PC-9 (cell line): ENCODE measurements at regions not wholly inside any gene's neighbourhood (a gene's known extent, or its start where the extent isn't known, plus 50 kb on each side); places are given as distances from the start of the nearest gene placed in this dataset.

Experiments
- BruUV-seq: library from RNA; stranded (reverse); fragments of 400-500 nt; replicated peaks from 2 replicates; lab custom pipeline; 2021; lab: Mats Ljungman, UMichigan
- CTCF ChIA-PET: fragments of 300-600 bp; sonication (Branson Sonifier 250); formaldehyde crosslinking; loops from one replicate; lab custom pipeline; 2022; ENCODE audit warnings: antibody characterized with exemption; lab: Charles Lee
- POLR2A ChIA-PET: fragments of 300-600 bp; sonication (Branson Sonifier 250); formaldehyde crosslinking; loops from one replicate; lab custom pipeline; 2022; ENCODE audit warnings: antibody characterized with exemption; ENCODE audit not compliant: unreplicated experiment; lab: Charles Lee
- DNase-seq, 2 experiments: peaks; one replicate each; pipeline versions ENCODE4 v3.0.0 to v3.0.0-alpha.2; 2015 to 2022; ENCODE audit warnings: mixed read lengths in 1 of 2
- H2AFZ ChIP-seq: fragments of 200-600 bp; sonication (generic); 2 replicates; pipeline ENCODE4 v1.8.1; 2017; ENCODE audit warnings: antibody characterized with exemption
- H3F3A ChIP-seq: fragments of 200-600 bp; sonication (generic); 2 replicates; pipeline ENCODE4 v1.8.1; 2017; ENCODE audit warnings: antibody characterized with exemption, mild to moderate bottlenecking, low read depth; ENCODE audit not compliant: insufficient read depth
- H3K27ac ChIP-seq: fragments of 200-600 bp; sonication (generic); 2 replicates; pipeline ENCODE4 v1.6.1; 2016; ENCODE audit warnings: mixed run types
- H3K27me3 ChIP-seq: fragments of 200-600 bp; sonication (generic); 2 replicates; pipeline ENCODE4 v1.6.1; 2016; ENCODE audit warnings: low read depth, mixed run types; ENCODE audit not compliant: insufficient read depth
- H3K36me3 ChIP-seq: fragments of 200-600 bp; sonication (generic); 2 replicates; pipeline ENCODE4 v1.6.1; 2016; ENCODE audit warnings: low read depth, mixed run types
- H3K4me1 ChIP-seq: fragments of 200-600 bp; sonication (generic); replicated peaks from 2 replicates; pipeline ENCODE4 v1.6.1; 2016; ENCODE audit warnings: mixed run types; ENCODE audit not compliant: insufficient read depth
- H3K4me2 ChIP-seq: fragments of 200-600 bp; sonication (generic); 2 replicates; pipeline ENCODE4 v1.6.1; 2017; ENCODE audit warnings: mixed run types
- H3K4me3 ChIP-seq: fragments of 200-600 bp; sonication (generic); 2 replicates; pipeline ENCODE4 v1.6.1; 2016; ENCODE audit warnings: mixed run types
- H3K79me2 ChIP-seq: fragments of 200-600 bp; sonication (generic); 2 replicates; pipeline ENCODE4 v1.6.1; 2017; ENCODE audit warnings: low read depth, mixed run types
- H3K9me2 ChIP-seq: fragments of 200-600 bp; sonication (generic); 2 replicates; pipeline ENCODE4 v1.8.1; 2017; ENCODE audit warnings: mild to moderate bottlenecking; ENCODE audit not compliant: insufficient read depth
- H3K9me3 ChIP-seq: fragments of 200-600 bp; sonication (generic); 2 replicates; pipeline ENCODE4 v1.8.1; 2016; ENCODE audit warnings: low read depth; ENCODE audit not compliant: insufficient read depth
- H4K20me1 ChIP-seq: fragments of 200-600 bp; sonication (generic); 2 replicates; pipeline ENCODE4 v1.8.1; 2017; ENCODE audit not compliant: insufficient read depth
- EZH2 ChIP-seq: fragments of 200-600 bp; sonication (generic); IDR thresholded peaks from 2 replicates; pipeline ENCODE4 v1.8.0; 2017; ENCODE audit warnings: antibody characterized with exemption, low read depth
- intact Hi-C: fragments of 100-400 bp; cut with micrococcal nuclease; formaldehyde crosslinking; loops from one replicate; pipeline ENCODE4 v1.10.0; 2022; ENCODE audit not compliant: unreplicated experiment
- TF ChIP-seq, protein P1 (sequence below): fragments of 200-600 bp; sonication (generic); conservative IDR thresholded peaks from 2 replicates; pipeline ENCODE4 v1.6.1; 2017; ENCODE audit warnings: mixed run types, antibody characterized with exemption, mild to moderate bottlenecking, moderate library complexity

DNA sequence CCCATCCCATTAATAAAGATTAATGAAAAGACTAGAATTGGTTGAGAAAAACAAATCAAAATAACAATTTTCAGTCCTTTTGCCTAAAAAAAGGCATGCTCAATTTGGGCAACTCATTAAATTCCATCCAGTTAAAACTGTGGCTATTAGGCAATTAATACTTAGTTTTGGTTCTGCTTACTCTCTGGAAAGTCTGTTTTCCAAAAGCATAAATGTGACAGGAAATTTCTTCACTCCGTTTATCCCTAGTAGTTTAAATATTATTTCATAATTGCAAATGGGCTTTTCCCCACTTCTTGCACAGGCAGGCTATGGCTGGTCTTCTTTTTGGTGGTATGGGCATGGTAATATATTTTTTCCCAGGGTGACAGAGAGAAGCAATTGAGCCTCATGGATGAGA is 373.3 kb upstream of the KLF4 start:
- BruUV-seq = no TSS peak
- H3K4me2 ChIP-seq = no peak overlapping the region
- no peak for DNase-seq
- H3K9me3 ChIP-seq = no peaks in the 10 kb centered on the region
- H3K27ac ChIP-seq = no peak overlapping the region
- no peaks in the 10 kb centered on the region for H3K27me3 ChIP-seq
- no peaks in the 10 kb centered on the region; the same call in 1 of the 2 replicates for H3K4me1 ChIP-seq
- H3K79me2 ChIP-seq = no peaks in the 10 kb centered on the region
- no peaks in the 10 kb centered on the region for H3K36me3 ChIP-seq
- H4K20me1 ChIP-seq = no peaks in the 10 kb centered on the region; the same call in 1 of the 2 replicates
- ChIA-PET CTCF (no interaction called here), POLR2A (no interaction called here)
- no peaks in the 10 kb centered on the region for H3F3A ChIP-seq
- no peak overlapping the region for H2AFZ ChIP-seq
- intact Hi-C loops = loop anchor here (10.0 kb wide), 1 partner anchor 1692 kb away; no protein-coding TSS in a partner anchor
- H3K4me3 ChIP-seq = no peak overlapping the region
- TF ChIP-seq, protein P1, sequence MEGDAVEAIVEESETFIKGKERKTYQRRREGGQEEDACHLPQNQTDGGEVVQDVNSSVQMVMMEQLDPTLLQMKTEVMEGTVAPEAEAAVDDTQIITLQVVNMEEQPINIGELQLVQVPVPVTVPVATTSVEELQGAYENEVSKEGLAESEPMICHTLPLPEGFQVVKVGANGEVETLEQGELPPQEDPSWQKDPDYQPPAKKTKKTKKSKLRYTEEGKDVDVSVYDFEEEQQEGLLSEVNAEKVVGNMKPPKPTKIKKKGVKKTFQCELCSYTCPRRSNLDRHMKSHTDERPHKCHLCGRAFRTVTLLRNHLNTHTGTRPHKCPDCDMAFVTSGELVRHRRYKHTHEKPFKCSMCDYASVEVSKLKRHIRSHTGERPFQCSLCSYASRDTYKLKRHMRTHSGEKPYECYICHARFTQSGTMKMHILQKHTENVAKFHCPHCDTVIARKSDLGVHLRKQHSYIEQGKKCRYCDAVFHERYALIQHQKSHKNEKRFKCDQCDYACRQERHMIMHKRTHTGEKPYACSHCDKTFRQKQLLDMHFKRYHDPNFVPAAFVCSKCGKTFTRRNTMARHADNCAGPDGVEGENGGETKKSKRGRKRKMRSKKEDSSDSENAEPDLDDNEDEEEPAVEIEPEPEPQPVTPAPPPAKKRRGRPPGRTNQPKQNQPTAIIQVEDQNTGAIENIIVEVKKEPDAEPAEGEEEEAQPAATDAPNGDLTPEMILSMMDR = no peak
- TF ChIP-seq EZH2 = no peak
- no peaks in the 10 kb centered on the region for H3K9me2 ChIP-seq

DNA sequence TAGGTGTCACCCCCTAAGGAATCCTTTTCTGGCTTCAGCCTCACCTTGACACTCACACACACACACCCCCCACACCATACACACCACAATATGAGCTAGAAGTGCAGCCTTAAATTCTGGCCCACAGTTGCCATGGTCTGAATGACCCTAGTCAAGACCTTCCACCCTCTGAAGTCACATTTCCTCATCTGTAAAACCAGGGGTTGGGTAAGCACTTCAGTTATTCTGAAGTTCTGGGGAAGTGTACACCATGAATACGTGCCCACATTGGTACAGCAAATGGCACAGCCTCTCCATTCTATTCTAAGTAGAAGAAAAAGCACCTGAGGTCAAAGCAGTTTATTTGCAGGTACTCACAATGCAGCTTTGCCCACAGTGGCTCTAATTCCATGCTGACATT is 372.8 kb upstream of the KLF4 start:
- Histone ChIP-seq H2AFZ (no peak overlapping the region), H3K9me3 (no peaks in the 10 kb centered on the region), H4K20me1 (no peaks in the 10 kb centered on the region), H3K4me3 (no peak overlapping the region), H3K9me2 (no peaks in the 10 kb centered on the region), H3K27me3 (no peaks in the 10 kb centered on the region), H3K27ac (no peak overlapping the region), H3K79me2 (no peaks in the 10 kb centered on the region), H3F3A (no peaks in the 10 kb centered on the region), H3K36me3 (no peaks in the 10 kb centered on the region), H3K4me1 (no peaks in the 10 kb centered on the region; the same call in 1 of the 2 replicates), H3K4me2 (no peak overlapping the region)
- intact Hi-C loops = loop anchor here (10.0 kb wide), 1 partner anchor 1692 kb away; no protein-coding TSS in a partner anchor
- POLR2A ChIA-PET = no interaction called here
- CTCF ChIA-PET = interaction anchor here (0.5 kb wide), 1 partner anchor 207 kb away, joined by 3 read pairs; no protein-coding TSS in a partner anchor
- no TSS peak for BruUV-seq
- DNase-seq = no peak
- TF ChIP-seq EZH2 = no peak
- TF ChIP-seq, protein P1 = no peak

DNA sequence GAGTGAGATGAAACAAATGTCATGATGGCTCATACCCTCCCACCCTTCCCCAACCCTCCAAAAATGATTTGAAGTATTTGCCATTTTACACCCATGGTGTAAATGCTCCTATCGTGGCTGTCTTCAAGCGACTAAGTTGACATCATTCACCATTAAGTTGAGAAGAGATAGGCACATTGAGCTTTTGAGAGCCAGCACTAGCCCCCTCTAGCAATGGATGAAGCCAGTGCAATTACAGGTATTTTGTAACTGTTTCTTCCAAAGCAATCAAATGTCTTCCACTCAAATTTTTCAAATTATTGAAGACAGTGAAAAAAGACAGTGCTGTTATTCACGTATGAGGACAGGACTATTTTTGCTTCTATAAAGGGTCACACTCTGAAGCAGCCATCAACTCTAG is 371.5 kb upstream of the KLF4 start:
- H3K4me1 ChIP-seq = no peaks in the 10 kb centered on the region
- no peak overlapping the region for H2AFZ ChIP-seq
- CTCF ChIA-PET = no interaction called here
- no peaks in the 10 kb centered on the region for H3K9me3 ChIP-seq
- BruUV-seq = no TSS peak
- no peaks in the 10 kb centered on the region for H3F3A ChIP-seq
- no peaks in the 10 kb centered on the region for H3K79me2 ChIP-seq
- H3K4me2 ChIP-seq = no peak overlapping the region
- H4K20me1 ChIP-seq = no peaks in the 10 kb centered on the region
- intact Hi-C loops = loop anchor here (10.0 kb wide), 1 partner anchor 1694 kb away; no protein-coding TSS in a partner anchor
- no peaks in the 10 kb centered on the region for H3K27me3 ChIP-seq
- no peaks in the 10 kb centered on the region for H3K36me3 ChIP-seq
- TF ChIP-seq, protein P1 = no peak
- TF ChIP-seq EZH2 = no peak
- H3K27ac ChIP-seq = no peak overlapping the region
- POLR2A ChIA-PET = interaction anchor here (0.5 kb wide), 1 partner anchor 371 kb away, joined by 15 read pairs; no protein-coding TSS in a partner anchor
- no peaks in the 10 kb centered on the region for H3K9me2 ChIP-seq
- DNase-seq = no peak
- H3K4me3 ChIP-seq = no peak overlapping the region
